Retinal pigment epithelial cell (primary cell): ENCODE measurements at regions not wholly inside any gene's neighbourhood (a gene's known extent, or its start where the extent isn't known, plus 50 kb on each side); places are given as distances from the start of the nearest gene placed in this dataset.

Experiments used
- DNase-seq: peaks from one replicate; pipeline ENCODE4 v3.0.0-alpha.2; 2010; ENCODE audit warnings: low read depth
- H3K4me3 ChIP-seq: 2 replicates; pipeline ENCODE4 v1.5.1; 2011; ENCODE audit warnings: mild to moderate bottlenecking, low read length, control low read depth, moderate library complexity
- CTCF ChIP-seq: conservative IDR thresholded peaks from 2 replicates; pipeline ENCODE4 v1.5.1; 2011; ENCODE audit warnings: low read depth, low read length, control low read depth, inconsistent platforms

DNA sequence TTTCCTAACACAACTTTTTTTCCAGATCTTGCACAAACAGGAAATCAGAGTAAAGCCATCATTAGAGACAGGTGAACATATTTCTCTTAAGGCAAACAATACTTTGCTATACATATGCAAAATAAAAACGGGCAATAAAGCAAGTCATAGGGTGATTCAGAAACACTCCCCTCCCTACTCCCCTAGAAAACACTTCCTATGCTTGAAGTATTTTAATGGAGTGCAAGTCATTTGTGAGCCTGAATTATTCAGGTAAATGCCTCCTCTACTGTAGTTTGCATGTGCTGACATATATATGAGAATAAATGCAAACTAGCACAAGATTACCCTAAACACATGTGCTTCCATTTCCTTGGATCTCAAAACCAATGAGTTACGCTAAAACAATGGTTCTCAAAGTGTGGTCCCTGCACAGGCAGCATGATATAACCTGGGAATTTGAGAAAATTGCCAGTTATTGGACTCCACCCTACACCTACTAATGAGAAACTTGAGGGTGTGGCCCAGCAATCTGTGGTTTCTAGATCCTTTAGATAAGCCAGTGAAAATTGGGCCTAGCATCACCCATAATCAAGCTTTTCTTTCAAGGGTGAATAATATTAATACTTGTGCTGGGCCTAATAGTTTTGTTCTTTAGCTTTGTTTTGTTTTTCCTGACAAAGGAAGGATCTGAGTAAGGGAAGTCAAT, 159.7 kb upstream of the BMP4 start:
- DNase-seq, result no peak
- TF ChIP-seq CTCF, result no peak

DNA sequence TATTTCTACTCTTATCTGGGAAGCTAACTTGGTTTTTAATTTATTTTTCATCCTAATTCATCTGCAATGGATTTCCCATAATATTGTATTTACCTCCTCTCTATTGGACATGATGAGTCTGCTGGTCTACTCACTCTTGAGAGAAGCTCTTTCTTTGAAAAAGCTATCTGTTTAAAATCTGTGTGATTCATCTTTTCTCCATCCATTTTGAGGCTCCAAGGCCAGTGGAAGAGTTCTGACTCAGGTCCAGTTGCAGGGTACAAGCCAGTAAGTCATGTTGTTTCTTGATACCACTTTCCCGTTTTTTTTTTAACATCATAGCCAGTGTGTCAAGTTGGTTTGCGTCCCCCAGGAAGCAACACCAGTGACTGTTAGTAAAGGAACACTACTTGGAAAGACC, 160.3 kb upstream of the BMP4 start:
- DNase-seq, result no peak
- H3K4me3 ChIP-seq, result no peak overlapping the region
- no peak for TF ChIP-seq CTCF

More for the DNA sequence above, 159.7 kb upstream of the BMP4 start:
- H3K4me3 ChIP-seq, result no peak overlapping the region

GRCh38 chr14:54117396-54117795, 160.8 kb upstream of the BMP4 start:
- DNase-seq, result no peak
- no peak overlapping the region for H3K4me3 ChIP-seq
- TF ChIP-seq CTCF, result no peak

DNA sequence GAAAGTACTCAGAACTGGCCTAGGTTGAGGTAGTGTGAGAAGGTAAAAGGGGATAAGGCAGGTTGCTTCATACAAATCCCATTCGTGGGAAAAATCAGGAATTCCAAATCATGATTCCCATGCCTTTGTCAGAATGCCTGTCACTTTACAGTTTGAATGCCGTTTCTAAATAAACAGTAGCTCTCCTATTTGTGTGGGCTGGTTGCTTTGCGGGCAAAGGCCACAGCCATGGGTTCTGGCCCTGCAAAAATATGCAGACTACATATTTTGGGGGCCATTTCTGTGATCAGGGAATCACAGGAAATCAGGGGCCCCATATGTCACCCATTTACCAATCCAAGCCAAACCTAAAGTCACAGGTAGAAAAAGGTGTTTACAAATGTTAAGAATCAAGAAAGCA, 161.3 kb upstream of the BMP4 start:
- no peak overlapping the region for H3K4me3 ChIP-seq
- DNase-seq, result no peak
- no peak for TF ChIP-seq CTCF

- H3K4me3 ChIP-seq, result no peak overlapping the region
- DNase-seq, result no peak
- TF ChIP-seq CTCF, result no peak
These were observed 163.6 kb upstream of the BMP4 start for GRCh38 chr14:54120260-54120659.

GRCh38 chr14:54121466-54122027, 164.9 kb upstream of the BMP4 start:
- H3K4me3 ChIP-seq, result no peak overlapping the region
- TF ChIP-seq CTCF, result no peak
- peak; percentile 84 for DNase-seq

- DNase-seq, result peak; percentile 90
- H3K4me3 ChIP-seq, result no peak overlapping the region
- no peak for TF ChIP-seq CTCF
These were observed 167.2 kb upstream of the BMP4 start for GRCh38 chr14:54123841-54124240.
